ENCODE measurements at regions not wholly inside any gene's neighbourhood (a gene's known extent, or its start where the extent isn't known, plus 50 kb on each side); places are given as distances from the start of the nearest gene placed in this dataset.
A peak's percentile ranks its signal among the peaks of the same experiment; 100 is the strongest.

DNA sequence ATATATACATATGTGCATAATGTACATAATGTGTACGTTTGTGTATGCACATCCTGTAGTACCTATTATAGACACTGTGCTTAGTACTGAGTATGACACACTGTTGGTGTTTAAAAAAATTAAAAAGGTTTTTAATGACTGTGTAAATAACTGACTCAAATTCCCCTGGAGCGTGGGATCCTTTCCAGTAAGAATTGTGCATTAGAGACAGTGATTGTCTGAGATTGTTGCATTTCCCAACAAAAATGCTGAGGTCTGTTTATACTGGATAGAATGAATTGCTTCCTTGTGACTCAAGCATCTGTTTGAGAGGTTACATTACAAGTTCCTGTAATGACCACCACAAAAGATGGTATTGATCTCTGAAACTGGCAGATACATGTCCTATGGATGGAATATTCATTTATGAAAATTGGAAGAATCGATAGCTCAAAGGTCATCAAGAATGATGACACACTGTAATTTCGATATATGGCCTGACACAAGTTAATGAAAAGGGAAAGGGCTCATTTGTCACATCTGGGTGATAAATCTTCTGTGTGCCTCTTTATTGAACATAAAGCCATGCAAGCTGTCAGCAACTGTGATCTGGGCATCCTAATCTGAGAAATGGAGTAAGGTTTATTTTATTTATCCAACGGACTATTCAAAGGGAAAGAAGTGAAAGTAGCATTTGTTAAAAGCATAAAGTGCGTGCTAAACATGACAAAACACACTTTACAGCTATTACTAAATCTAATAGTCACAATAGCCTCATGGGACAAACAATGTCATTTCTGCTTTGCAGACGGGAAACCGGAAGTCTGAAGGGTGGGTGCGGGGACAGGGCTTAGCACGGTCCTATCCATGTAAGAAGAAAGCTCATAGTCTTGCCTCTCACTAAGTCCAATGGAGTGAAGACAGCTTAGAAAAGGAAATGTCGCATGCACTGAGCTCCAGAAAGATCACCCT lies 228.8 kb downstream of the CDH11 start:
- DNase-seq (ENCODE audit: low read depth), result peak; percentile 89
- no peak overlapping the region for H3K4me3 ChIP-seq (ENCODE audit: low read depth, low read length)

DNA sequence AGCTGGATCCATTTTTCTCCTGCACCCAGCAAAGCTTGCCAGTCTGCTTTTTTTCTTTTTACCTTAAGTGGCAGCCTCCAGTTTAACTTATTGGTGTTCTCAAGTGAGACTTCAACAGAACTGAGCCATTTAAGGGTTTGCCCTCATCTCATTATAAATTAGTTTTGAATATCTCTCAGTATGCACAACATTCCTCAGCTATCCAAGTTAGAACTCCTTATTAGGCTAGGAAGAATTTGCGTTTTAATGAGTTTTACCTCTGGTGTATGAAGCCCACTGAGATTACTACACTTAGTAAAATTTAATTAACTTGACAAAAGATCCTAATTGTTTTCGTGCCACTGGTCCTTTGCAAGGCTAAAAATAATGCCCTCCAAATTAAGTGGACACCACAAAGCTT lies 232.4 kb downstream of the CDH11 start:
- no peak for DNase-seq (ENCODE audit: low read depth)
- H3K4me3 ChIP-seq (ENCODE audit: low read depth, low read length), result no peak overlapping the region

DNA sequence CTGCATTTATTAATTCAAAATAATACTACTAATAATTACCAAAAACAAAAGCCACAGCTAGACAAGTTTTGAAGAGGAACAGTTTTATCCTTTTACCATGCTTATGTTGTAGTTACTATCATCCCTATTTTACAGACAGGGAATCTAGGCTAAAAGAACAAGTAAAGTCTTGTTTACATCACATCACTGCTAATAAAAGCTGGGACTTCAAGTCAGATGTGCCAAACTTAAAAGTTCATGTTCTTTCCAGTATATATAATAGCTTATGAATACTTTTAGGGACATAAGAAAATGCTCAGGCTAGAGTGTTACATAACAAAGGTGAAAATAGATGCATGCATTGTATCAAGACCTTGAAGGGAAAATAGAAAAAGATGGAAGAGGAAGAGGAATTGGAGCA lies 234.2 kb downstream of the CDH11 start:
- H3K4me3 ChIP-seq (ENCODE audit: low read depth, low read length), result no peak overlapping the region
- DNase-seq (ENCODE audit: low read depth), result no peak

GRCh38 chr16:64882078-64882784 lies 239.6 kb downstream of the CDH11 start:
- DNase-seq (ENCODE audit: low read depth), result peak; percentile 28

DNA sequence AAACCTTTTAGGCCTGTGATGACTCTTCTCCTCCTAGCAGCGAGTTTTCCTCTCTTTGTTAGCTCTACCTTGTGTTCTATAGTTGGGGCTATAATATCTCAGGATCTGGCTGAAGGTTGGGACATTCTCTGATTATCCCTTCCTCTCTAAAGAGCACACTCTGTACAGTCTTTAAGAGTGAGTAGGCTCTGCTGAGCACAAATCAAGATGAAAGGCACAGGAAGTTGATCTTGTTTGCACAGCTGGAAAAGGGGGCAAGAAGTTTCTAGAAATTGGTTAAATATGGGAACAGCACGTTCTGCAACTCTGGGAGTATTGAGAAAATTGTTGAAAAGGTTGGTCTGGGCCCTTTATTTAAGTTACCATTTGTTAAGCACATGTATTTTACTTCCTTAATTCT lies 240.9 kb downstream of the CDH11 start:
- peak; percentile 91 for DNase-seq (ENCODE audit: low read depth)
- H3K4me3 ChIP-seq (ENCODE audit: low read depth, low read length), result no peak overlapping the region

More at GRCh38 chr16:64882078-64882784, 239.6 kb downstream of the CDH11 start:
- H3K4me3 ChIP-seq (ENCODE audit: low read depth, low read length), result no peak overlapping the region

DNA sequence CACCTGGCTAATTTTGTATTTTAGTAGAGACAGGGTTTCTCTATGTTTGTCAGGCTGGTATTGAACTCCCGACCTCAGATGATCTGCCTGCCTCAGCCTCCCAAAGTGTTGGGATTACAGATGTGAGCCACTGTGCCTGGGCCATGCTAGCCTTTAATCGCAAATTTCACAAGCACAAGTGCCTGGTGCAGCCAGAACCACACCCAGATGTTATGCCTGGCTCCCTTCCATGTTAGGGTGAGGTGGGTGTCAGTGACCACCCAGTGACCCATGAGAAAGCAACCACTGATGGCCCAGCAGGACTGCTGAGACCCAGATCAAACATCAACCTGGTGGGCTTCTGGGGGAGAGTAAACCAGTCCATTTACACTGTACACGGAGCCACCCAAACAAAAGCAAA lies 241.9 kb downstream of the CDH11 start:
- H3K4me3 ChIP-seq (ENCODE audit: low read depth, low read length), result no peak overlapping the region
- DNase-seq (ENCODE audit: low read depth), result no peak

GRCh38 chr16:64878940-64879339 lies 242.9 kb downstream of the CDH11 start:
- H3K4me3 ChIP-seq (ENCODE audit: low read depth, low read length), result no peak overlapping the region
- DNase-seq (ENCODE audit: low read depth), result no peak

GRCh38 chr16:64872101-64872500 lies 249.8 kb downstream of the CDH11 start:
- DNase-seq (ENCODE audit: low read depth), result no peak
- no peak overlapping the region for H3K4me3 ChIP-seq (ENCODE audit: low read depth, low read length)

DNA sequence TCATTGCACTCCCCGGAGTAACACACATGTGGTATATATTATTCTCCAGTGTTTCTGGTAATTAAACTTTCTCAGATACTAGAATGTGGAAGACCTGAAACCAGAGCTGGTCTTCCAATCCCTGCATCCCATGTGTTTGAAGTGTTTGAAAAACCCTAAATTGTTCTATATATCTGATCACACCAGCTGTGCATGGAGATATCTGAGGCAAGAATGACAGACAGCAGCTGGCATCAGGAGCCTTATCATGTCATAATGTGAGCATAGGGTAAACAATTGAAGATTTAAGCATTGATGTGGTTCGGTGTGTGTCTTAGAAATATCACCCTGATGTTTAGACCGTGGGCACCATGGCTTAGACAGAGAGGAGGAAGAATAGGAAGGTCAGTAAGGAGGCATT lies 251.0 kb downstream of the CDH11 start:
- no peak overlapping the region for H3K4me3 ChIP-seq (ENCODE audit: low read depth, low read length)
- DNase-seq (ENCODE audit: low read depth), result no peak

- DNase-seq (ENCODE audit: low read depth), result no peak
- no peak overlapping the region for H3K4me3 ChIP-seq (ENCODE audit: low read depth, low read length)
Measured at GRCh38 chr16:64869781-64870180, 252.1 kb downstream of the CDH11 start.

DNA sequence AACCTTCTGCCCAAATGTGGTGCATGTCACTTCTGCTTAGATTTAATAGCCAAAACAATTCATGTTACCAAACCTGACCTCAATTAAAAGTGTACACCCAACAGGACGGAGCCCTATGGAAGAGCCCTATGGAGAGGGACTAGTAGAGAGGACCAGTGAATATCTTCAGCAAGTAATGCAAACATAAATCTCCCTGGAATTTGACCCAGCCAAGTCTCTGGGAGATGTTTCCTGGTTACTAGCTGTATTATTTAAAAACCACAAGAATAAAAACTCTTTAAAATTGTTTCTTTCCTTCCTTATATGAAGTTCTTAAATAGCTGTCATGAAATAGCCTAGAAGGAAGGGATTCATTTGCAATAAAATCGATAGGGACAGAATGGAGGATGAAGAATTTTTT lies 255.8 kb downstream of the CDH11 start:
- no peak overlapping the region for H3K4me3 ChIP-seq (ENCODE audit: low read depth, low read length)
- DNase-seq (ENCODE audit: low read depth), result no peak

GRCh38 chr16:64865069-64865696 lies 256.7 kb downstream of the CDH11 start:
- DNase-seq (ENCODE audit: low read depth), result no peak
- no peak overlapping the region for H3K4me3 ChIP-seq (ENCODE audit: low read depth, low read length)

DNA sequence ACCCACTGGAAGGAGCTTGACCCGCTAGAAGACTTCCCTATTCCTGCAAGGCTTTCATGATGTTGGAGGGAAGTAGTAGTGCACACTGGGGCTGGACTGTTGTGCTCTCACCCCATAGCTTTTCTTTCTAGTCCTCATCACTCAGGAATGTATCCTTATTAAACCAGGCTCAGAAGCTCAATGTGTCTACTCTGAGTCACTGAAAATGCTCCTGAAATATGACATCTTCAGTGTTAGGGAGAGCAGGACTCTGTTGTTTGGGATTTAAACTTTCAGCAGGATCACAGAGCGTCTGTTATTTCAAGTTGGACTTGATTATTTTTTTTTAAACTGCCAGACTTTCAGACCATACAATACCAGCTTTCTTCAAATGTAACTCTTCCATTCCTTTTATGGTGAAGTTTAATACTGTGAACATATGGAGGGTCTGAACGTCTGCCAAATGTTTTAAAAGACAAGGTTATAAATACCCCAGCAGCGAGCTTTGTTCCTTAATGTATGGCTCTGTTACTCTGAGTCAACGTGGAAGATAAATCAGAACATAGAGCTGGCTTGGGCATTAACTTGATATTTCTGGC lies 257.5 kb downstream of the CDH11 start:
- peak; percentile 93 for DNase-seq (ENCODE audit: low read depth)
- H3K4me3 ChIP-seq (ENCODE audit: low read depth, low read length), result no peak overlapping the region

GRCh38 chr16:64858076-64858475 lies 263.8 kb downstream of the CDH11 start:
- peak; percentile 39 for DNase-seq (ENCODE audit: low read depth)
- H3K4me3 ChIP-seq (ENCODE audit: low read depth, low read length), result no peak overlapping the region

DNA sequence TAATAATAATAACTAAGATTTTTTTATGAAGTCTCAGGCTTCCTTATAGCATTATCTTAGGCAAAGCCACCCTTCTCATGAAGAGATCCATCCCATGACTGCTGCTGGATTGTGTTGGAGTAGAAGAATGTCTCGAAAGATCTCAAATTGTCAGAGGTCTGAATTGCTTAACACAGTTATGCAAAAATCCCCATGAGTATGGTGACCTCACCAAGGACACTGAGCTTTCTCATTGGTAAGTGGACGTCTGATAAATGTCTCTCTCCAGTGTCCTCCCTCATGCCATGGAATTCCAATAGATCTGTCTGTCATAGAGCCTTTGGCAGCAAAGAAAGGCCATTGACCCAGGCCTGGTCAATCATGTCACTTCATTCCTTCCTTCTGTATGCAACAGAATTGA lies 264.5 kb downstream of the CDH11 start:
- no peak overlapping the region for H3K4me3 ChIP-seq (ENCODE audit: low read depth, low read length)
- DNase-seq (ENCODE audit: low read depth), result no peak

DNA sequence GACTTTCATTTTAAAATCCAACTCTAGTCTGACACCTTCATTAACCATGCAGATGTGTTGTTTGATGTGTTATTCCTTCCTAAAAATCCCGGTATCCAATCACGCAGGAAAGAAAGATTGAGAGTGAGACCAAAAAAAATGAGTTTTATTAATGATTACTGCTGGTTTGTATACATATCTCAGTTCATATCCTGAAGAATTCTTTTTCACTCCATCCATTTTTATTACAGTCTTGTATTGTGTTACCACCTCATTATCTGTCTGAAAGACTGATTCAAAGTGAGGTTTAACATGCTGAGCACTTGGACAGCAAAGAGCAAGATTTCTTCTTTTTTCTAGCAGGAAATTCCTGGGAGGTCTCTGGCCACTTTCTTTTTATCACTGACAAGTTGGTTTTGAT lies 268.3 kb downstream of the CDH11 start:
- H3K4me3 ChIP-seq (ENCODE audit: low read depth, low read length), result no peak overlapping the region
- no peak for DNase-seq (ENCODE audit: low read depth)

GRCh38 chr16:64846966-64847365 lies 274.9 kb downstream of the CDH11 start:
- DNase-seq (ENCODE audit: low read depth), result no peak
- no peak overlapping the region for H3K4me3 ChIP-seq (ENCODE audit: low read depth, low read length)

DNA sequence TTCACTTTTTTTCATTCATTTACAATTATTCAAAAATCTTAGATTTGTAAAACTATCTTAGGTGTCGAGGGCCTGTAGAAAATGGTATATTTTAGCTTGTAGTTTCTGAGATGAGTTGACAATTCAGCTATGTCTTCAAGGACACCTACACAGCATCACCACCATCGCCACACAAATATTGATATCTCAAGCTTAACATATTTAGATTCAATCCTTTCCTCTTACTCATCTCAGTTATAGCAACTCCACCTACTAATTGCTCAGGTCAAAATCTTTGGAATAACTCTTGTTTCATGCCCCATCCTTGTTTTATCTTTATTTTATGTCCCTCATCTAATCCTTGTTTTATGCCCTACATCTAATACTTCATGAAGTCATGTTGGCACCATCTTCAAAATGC lies 276.8 kb downstream of the CDH11 start:
- DNase-seq (ENCODE audit: low read depth), result no peak
- no peak overlapping the region for H3K4me3 ChIP-seq (ENCODE audit: low read depth, low read length)

GRCh38 chr16:64841482-64841881 lies 280.4 kb downstream of the CDH11 start:
- no peak for DNase-seq (ENCODE audit: low read depth)
- no peak overlapping the region for H3K4me3 ChIP-seq (ENCODE audit: low read depth, low read length)

DNA sequence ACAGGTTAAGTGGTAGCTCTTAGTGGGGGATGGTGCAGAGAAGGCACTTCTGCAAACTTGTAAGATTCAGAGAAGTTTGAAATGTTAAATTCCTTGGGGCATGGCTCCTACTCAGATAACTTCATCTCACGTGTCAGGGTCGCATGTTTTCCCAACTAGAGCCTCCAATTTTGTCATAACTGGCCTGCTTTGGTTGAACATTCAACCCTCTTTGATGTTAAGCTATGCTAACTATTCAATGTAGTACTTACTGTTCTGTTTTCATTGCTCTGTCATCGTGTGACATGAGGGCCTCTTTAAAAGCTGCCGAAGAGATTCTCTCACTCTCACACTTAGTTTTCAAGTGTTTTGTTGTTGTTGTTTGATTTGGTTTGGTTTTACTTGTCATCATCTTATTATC lies 280.8 kb downstream of the CDH11 start:
- no peak for DNase-seq (ENCODE audit: low read depth)
- H3K4me3 ChIP-seq (ENCODE audit: low read depth, low read length), result no peak overlapping the region

Data from skeletal muscle cell (primary cell).